ENCODE measurements at regions not wholly inside any gene's neighbourhood (a gene's known extent, or its start where the extent isn't known, plus 50 kb on each side); places are given as distances from the start of the nearest gene placed in this dataset.

- TF ChIP-seq EP300 (IDR thresholded peaks at IDR 0.05) (no peak), POLR2AphosphoS5 (IDR thresholded peaks at IDR 0.05) (no peak), POLR2A (IDR thresholded peaks at IDR 0.05) (no peak), CTCF (IDR thresholded peaks at IDR 0.05) (no peak)
These were observed 207.1 kb downstream of the CASP12 start for GRCh38 chr11:104691129-104691528.
